Fibroblast of skin of abdomen (primary cell): ENCODE measurements at regions not wholly inside any gene's neighbourhood (a gene's known extent, or its start where the extent isn't known, plus 50 kb on each side); places are given as distances from the start of the nearest gene placed in this dataset.
A peak's percentile ranks its signal among the peaks of the same experiment; 100 is the strongest.
"Not testable (repeated sequence)": the region's sequence is repeated elsewhere in the genome, so short reads cannot be mapped to it uniquely, and the experiment has no call there.

ENCODE experiments used
- DNase-seq: peaks from one replicate; pipeline ENCODE4 v3.0.0-alpha.2; 2013

DNA sequence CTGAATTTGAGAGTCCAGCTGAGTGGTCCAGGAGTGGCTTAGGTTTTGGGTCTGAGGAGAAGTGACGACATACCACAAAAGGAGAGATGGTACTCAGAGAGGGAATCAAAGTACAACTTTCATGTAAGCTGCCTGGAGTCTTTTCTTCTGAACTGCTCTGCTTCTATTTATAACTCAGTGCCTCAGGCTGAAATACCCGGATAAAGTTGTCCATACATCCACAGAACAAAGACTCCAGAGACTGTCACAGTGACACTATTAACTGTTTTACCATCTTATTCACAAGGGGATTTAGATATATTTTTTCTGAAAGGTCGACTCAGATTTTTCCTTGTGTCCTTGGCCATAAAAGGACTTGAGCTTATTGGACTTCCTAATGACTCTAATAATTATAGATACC, 264.3 kb upstream of the DNAJC19 start:
- no peak for DNase-seq

DNA sequence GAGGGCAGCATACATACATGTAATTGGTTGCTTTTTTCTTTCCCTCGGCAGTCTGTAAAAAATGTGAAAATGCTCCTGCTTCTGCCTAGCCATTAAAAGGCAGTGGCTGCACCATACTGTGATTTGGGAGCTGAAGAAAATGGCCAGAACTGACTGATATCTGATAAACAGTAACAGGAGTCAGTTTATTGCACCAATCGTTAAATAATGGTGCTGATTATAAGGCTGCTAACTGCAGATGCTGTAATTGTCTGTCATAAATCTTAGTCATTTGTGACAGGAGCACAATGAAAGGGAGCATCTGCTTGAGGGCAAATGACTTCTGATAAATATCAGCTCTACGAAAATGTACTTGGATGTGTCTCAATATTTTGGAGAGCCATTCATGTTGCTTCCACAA, 263.1 kb upstream of the DNAJC19 start:
- DNase-seq: no peak

GRCh38 chr3:181250714-181251113, 261.2 kb upstream of the DNAJC19 start:
- DNase-seq: no peak

- no peak for DNase-seq
Measured at GRCh38 chr3:181239441-181239840, 249.9 kb upstream of the DNAJC19 start.

GRCh38 chr3:181230258-181230657, 240.7 kb upstream of the DNAJC19 start:
- DNase-seq: no peak

GRCh38 chr3:181213347-181213746, 223.8 kb upstream of the DNAJC19 start:
- DNase-seq: no peak

DNA sequence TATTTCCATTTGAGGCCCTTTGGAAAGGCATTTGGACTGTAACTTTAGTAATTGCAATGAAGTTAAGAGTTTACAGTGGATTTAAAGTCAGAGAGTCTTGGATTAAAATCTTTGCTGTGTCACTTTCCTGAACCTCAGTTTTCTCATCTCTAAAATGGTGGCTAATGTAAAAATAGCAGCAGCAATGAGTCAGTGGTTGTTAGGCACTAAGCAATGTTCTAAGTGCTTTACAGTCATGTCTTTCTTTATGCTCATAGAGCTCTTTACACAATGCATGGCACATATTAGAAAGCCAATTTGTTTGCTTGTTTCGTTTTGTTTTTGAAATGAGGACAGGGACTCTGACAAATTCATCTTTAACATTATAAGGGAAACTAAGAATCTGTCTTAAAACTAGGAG, 222.7 kb upstream of the DNAJC19 start:
- DNase-seq: no peak

DNA sequence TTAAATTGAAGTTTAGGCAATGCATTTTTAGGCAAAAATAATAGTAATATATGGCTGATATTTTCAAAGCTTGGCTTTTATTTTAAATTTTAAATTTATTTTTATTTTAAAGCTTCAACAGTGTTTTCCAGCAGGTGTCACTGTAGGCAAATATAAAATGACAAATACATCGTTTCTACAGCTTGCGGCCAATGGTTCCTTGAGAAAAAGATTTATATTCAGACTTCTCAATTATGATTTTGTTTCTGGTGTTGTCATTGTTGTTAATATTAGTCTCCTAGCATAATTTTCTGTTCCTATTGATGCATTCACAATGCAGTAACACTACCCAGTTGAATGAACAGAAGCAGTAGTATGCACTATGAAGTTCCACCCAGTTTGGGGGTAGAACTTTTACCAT, 220.7 kb upstream of the DNAJC19 start:
- DNase-seq: peak; percentile 9

DNA sequence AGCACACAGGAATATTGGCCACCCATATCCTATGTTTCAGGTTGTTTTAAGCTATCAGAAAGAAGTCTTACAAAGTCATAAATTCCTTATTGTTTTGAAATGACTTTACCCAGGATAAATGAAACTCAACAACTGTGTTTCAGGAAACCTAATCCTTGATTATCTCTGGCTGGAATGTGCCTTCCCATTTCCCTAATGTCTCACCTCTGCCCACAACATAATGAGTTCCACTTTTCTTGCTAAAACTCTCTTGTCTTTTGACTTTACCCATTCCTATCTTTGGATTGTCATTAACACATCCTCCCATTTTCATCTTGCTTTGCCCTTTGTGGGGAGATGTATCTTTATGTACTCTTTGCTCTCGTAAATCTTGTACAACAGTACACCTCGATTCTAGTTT, 200.0 kb upstream of the DNAJC19 start:
- no peak for DNase-seq

DNA sequence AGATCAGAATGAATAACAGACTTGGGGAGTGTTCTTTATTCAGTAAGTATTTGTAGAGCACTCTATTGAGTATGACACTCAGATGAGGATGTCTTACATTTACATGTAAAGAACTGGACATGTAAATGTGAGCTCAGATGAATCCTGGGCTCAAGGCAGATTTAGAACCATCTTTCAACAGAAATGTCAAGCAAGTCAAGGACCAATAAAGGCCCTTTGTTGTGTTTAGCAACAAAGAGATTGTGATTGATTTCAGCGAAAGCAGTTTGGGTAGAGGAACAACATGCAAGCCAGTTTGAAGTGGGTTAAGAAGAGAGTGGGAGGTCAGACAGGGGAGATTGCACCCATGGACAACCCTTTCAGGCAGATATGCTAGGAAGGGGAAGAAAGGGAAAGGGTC, 194.2 kb upstream of the DNAJC19 start:
- no peak for DNase-seq

GRCh38 chr3:181183057-181183456, 193.5 kb upstream of the DNAJC19 start:
- not testable (repeated sequence) for DNase-seq

DNA sequence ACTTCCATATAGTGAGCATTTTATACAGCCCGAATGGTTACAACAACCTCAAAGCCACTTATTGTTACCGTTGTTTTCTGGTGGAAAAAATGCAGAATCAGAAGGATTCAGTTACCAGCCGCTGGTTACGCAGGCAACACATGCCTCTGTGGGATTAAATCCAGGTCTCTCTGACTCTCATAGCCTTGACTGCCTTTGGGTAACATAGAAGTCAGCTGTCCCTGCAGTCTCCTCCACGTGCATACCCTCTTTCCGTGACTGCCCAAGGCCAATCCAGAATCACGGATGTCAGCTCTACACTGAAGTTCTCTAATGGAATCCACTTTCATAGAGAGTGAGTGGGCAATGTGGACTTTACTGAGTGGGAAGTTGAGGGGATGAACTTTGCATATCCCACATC, 189.5 kb upstream of the DNAJC19 start:
- no peak for DNase-seq

- DNase-seq: peak; percentile 31
Measured at GRCh38 chr3:181176601-181177000, 187.1 kb upstream of the DNAJC19 start.

GRCh38 chr3:181174676-181175233, 185.2 kb upstream of the DNAJC19 start:
- no peak for DNase-seq

DNA sequence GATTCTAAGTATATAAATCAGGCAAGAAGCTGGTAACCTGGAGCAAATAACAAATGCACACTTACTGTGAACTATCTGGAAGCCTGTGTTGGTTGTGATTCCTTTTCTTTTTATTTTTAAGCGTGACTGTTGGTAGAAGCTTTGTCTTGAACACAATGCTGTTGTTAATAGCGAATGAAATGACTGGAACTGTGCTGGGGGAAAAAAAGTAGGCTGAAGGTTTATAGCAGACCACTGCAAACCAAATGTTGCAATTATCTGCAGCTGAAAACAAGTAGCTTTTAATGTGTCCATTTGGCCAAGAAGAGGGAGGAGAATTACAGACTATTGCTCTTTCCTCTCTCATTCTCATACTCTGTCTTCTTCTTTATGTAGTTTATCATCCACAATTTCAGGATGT, 184.5 kb upstream of the DNAJC19 start:
- DNase-seq: no peak

DNA sequence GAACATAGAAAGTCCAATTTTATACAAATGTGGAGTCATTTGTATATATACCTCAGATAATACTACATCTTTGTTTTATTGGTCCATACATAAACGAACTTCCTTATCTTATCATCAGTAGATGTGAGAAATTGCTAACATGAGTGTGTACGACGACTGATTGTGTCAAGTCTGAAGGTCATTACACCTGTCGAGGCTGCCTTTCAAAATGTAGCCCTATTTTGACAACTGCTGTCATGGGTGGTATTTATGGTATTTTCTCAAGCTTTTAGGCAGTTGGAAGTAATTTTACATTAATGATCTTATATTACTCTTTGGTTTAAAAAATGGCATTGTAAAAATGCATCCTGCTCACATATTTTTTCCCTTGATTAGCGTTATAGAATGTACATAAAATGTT, 183.7 kb upstream of the DNAJC19 start:
- DNase-seq: no peak

DNA sequence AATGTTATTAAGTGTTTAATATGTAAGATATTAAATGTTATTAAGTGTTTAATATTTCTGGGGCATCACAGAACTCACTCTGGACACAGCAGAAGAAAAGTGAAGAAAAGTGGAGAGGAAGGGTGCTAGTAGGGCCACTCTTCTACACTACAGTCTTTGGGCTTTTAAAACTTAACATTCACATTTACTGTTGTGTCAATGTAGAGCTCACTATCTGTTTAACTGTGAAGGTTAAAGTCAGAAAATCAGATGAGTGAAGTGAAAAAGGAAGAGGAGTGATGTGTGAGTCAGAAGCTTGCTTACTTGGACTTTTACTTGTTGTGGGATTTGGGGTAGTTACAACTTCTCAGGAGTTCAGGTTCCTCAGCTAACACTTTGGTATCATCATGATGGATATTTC, 145.3 kb upstream of the DNAJC19 start:
- DNase-seq: no peak

DNA sequence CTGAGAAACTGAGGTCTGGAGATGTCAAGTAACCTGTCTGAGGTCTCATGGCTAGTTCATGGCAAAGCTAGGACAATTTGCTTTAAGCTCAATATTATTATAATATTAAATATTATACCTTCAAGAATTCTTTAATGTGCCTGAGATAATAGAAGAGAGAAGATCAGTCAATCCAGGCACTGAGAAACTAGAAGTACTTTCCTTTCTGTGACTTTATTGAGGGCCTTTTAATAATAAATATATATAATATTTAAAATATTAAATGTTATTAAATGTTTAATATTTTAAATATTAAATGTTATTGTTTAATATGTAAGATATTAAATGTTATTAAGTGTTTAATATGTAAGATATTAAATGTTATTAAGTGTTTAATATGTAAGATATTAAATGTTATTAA, 144.3 kb upstream of the DNAJC19 start:
- DNase-seq: no peak

- peak; percentile 17 for DNase-seq
Measured at GRCh38 chr3:181105646-181106045, 116.1 kb upstream of the DNAJC19 start.

DNA sequence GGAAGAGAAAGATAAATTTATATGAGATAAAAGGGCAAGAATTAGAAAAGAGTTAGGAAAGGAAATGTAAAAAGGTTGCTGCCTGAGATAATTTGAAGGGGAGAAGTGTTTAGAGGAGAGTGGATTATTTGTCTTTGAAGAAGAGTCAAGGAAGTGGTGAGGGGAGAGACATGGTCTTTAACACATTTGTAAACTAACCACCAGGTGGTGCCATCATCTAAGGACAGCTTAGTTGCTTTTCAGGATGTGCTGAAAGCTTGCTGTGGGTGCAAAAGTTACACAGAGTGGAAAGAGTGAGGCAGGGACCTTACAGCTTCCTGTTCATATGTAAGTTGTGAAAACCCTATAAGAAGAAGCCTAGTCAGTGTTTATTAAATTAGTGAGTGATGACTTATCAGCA, 114.1 kb upstream of the DNAJC19 start:
- DNase-seq: no peak

DNA sequence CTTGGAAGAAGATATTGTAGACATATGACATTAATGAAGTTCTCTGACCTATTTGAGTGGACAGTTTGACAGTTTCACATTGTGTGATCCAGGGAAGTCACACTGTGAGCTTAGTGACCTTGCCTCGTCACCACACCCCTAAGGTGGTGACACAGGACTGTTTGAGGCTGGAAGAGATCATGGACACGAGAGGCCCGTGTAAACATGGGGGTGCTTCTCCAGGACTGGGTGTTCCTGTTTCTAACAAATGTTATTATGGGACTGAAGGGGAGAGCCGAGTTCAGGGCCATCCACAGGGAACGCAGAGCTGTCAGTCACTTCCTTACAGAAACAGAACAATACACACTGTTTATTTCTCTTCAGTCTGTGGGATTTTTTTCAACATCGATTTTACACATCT, 96.5 kb upstream of the DNAJC19 start:
- DNase-seq: no peak

GRCh38 chr3:181081930-181082329, 92.4 kb upstream of the DNAJC19 start:
- no peak for DNase-seq

DNA sequence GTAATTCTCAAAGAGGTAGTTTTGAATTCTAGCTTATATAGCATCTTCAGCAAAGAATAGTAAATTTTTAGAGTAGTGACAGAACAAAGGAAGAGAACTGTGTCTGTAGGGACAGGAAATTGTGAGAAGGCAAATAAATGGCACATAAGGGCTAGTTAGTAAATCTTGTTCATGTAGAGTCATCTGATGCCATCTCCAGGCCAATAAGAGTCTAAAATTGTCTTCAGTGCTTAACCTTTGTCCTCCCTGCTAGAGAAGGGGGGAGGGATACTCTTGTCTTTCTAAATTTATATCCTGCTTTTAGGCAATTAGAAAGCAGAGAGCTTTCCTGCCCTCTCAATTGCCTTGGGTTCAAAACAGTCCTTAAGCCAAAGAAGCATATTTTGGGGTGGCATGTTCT, 87.0 kb upstream of the DNAJC19 start:
- no peak for DNase-seq

DNA sequence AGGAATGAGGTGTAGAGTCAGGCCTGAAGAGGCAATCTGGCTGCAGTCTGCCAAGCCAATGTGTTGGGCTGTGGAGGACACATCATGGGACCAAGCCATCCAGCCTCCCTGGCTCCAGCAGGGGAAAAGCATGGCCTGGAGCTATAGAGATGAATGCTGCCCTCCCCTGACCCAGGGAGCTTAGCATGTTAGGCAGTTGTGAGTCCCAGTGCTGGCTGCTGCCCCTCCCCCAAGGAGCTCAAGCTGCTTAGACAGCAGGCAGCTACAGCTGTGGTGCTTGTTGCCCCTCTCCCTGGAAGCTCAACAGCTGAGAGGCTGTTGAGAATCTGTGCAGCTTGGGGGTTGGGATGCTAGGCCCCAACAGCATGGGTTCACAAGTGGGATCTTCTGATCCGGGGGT, 85.6 kb upstream of the DNAJC19 start:
- DNase-seq: no peak
